ENCODE measurements at regions not wholly inside any gene's neighbourhood (a gene's known extent, or its start where the extent isn't known, plus 50 kb on each side); places are given as distances from the start of the nearest gene placed in this dataset.

DNA sequence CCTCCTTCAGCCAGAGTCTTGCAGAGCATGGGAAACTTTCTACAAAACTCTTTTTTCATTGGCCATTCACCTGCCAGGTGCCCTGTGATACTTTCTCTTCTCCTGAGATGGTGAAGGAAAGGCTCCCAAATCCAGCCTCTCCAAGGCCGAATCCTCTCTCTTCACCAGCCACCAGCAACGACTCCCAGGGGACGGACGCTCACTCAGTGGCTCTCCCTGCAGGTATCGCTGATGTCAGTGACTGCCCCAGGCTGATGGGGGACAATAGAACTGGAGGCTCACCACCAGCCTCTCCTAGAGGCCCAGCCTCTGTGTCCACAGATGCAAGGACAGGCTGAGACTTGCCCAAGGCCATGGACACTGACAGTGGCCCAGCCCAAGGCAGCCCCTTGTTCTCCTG, 204.1 kb downstream of the BCL11B start:
- no peaks in the 10 kb centered on the region for H4K20me1 ChIP-seq (replicated peaks; ENCODE audit: control insufficient read depth, extremely low read depth, insufficient read depth, low read length)
- H3K27me3 ChIP-seq (ENCODE audit: control insufficient read depth in 2 of 2, insufficient read depth in 2 of 2, low read length in 2 of 2), result no peaks in the 10 kb centered on the region
- no peak for TF ChIP-seq POLR2AphosphoS5 (IDR thresholded peaks at IDR 0.05; ENCODE audit: insufficient read depth, low read depth, low read length)
- no peak for TF ChIP-seq FOS (IDR thresholded peaks at IDR 0.05; ENCODE audit: borderline replicate concordance, insufficient read depth, low read length)
- no peak for TF ChIP-seq JUN (IDR thresholded peaks at IDR 0.05; ENCODE audit: borderline replicate concordance, insufficient read depth, insufficient read length, low read depth)
- TF ChIP-seq GATA2 (IDR thresholded peaks at IDR 0.05; ENCODE audit: insufficient read depth, insufficient read length, low read depth, low read length), result no peak
- H3K9ac ChIP-seq (replicated peaks; ENCODE audit: extremely low read depth, insufficient read depth, low read length), result no peak overlapping the region
- H3K27ac ChIP-seq (ENCODE audit: insufficient read depth, low read depth, low read length), result no peak overlapping the region
- DNase-seq (ENCODE audit: low read depth, low spot score), result no peak
- H3K4me2 ChIP-seq (ENCODE audit: insufficient read depth, low read length), result no peak overlapping the region
- POLR2A ChIA-PET, result no interaction called here
- H3K36me3 ChIP-seq (ENCODE audit: control insufficient read depth in 2 of 2, extremely low read depth in 1 of 2, insufficient read depth in 2 of 2, low read length in 2 of 2), result no peaks in the 10 kb centered on the region
- intact Hi-C loops (cut with micrococcal nuclease) (no loop called here), dilution Hi-C loops (cut with MboI; ENCODE audit: extremely low pct_ligation_motif_present, low sequenced_read_pairs) (no loop called here)
- H3K4me3 ChIP-seq (replicated peaks in 1 of 3; ENCODE audit: insufficient read depth in 1 of 3, low read depth in 1 of 3, low read length in 3 of 3), result no peak overlapping the region
- CTCF ChIA-PET, result no interaction called here
- no TSS peak for BruUV-seq (replicated peaks)
- no peaks in the 10 kb centered on the region for H3K4me1 ChIP-seq (ENCODE audit: control insufficient read depth, extremely low read depth, insufficient read depth, low read length)
- H2AFZ ChIP-seq (ENCODE audit: low read depth, low read length), result no peak overlapping the region
- no peak for FAIRE-seq
- H3K9me1 ChIP-seq (replicated peaks; ENCODE audit: control insufficient read depth, extremely low read depth, insufficient read depth, low read length), result no peaks in the 10 kb centered on the region
- peaks cover 7% of the 10 kb centered on the region for H3K9me3 ChIP-seq (replicated peaks; ENCODE audit: control insufficient read depth, insufficient read depth, low read length)
- H3K79me2 ChIP-seq (ENCODE audit: control insufficient read depth, insufficient read depth, low read length), result no peaks in the 10 kb centered on the region

DNA sequence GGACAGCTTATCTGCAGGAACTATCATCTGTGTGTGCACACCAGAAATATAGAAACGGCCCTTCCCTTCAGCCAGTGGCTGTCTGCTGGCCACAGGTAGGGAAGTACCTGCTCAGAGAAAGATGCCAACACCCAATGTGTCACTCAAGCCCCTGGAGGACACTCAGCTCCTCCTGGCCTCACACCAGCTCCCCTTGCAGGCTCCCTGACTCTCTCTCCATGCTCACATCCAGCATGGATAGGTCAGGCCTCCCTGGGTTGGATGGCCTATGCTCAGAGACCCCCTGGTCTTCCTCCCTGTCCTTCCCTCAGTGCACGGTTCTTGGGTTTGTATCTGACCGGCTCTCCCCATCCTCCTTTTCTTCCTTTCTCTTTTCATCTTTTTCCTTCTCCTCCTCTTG, 202.1 kb downstream of the BCL11B start:
- Histone ChIP-seq H4K20me1 (replicated peaks; ENCODE audit: control insufficient read depth, extremely low read depth, insufficient read depth, low read length) (no peaks in the 10 kb centered on the region), H3K79me2 (ENCODE audit: control insufficient read depth, insufficient read depth, low read length) (no peaks in the 10 kb centered on the region), H3K4me1 (ENCODE audit: control insufficient read depth, extremely low read depth, insufficient read depth, low read length) (no peaks in the 10 kb centered on the region), H3K4me2 (ENCODE audit: insufficient read depth, low read length) (no peak overlapping the region), H3K27me3 (ENCODE audit: control insufficient read depth in 2 of 2, insufficient read depth in 2 of 2, low read length in 2 of 2) (no peaks in the 10 kb centered on the region), H3K9me3 (replicated peaks; ENCODE audit: control insufficient read depth, insufficient read depth, low read length) (peaks cover 9% of the 10 kb centered on the region), H2AFZ (ENCODE audit: low read depth, low read length) (no peak overlapping the region), H3K4me3 (replicated peaks in 1 of 3; ENCODE audit: insufficient read depth in 1 of 3, low read depth in 1 of 3, low read length in 3 of 3) (no peak overlapping the region), H3K27ac (ENCODE audit: insufficient read depth, low read depth, low read length) (no peak overlapping the region), H3K9ac (replicated peaks; ENCODE audit: extremely low read depth, insufficient read depth, low read length) (no peak overlapping the region), H3K9me1 (replicated peaks; ENCODE audit: control insufficient read depth, extremely low read depth, insufficient read depth, low read length) (no peaks in the 10 kb centered on the region), H3K36me3 (ENCODE audit: control insufficient read depth in 2 of 2, extremely low read depth in 1 of 2, insufficient read depth in 2 of 2, low read length in 2 of 2) (no peaks in the 10 kb centered on the region)
- POLR2A ChIA-PET, result no interaction called here
- dilution Hi-C loops (cut with MboI; ENCODE audit: extremely low pct_ligation_motif_present, low sequenced_read_pairs) (no loop called here), intact Hi-C loops (cut with micrococcal nuclease) (no loop called here)
- TF ChIP-seq FOS (IDR thresholded peaks at IDR 0.05; ENCODE audit: borderline replicate concordance, insufficient read depth, low read length), result no peak
- no peak for TF ChIP-seq POLR2AphosphoS5 (IDR thresholded peaks at IDR 0.05; ENCODE audit: insufficient read depth, low read depth, low read length)
- TF ChIP-seq POLR2A (IDR thresholded peaks at IDR 0.05; ENCODE audit: low read depth, low read length), result no peak
- no peak for TF ChIP-seq GATA2 (IDR thresholded peaks at IDR 0.05; ENCODE audit: insufficient read depth, insufficient read length, low read depth, low read length)
- no peak for TF ChIP-seq MYC (IDR thresholded peaks at IDR 0.05; ENCODE audit: low read depth, low read length)
- TF ChIP-seq, protein P1, sequence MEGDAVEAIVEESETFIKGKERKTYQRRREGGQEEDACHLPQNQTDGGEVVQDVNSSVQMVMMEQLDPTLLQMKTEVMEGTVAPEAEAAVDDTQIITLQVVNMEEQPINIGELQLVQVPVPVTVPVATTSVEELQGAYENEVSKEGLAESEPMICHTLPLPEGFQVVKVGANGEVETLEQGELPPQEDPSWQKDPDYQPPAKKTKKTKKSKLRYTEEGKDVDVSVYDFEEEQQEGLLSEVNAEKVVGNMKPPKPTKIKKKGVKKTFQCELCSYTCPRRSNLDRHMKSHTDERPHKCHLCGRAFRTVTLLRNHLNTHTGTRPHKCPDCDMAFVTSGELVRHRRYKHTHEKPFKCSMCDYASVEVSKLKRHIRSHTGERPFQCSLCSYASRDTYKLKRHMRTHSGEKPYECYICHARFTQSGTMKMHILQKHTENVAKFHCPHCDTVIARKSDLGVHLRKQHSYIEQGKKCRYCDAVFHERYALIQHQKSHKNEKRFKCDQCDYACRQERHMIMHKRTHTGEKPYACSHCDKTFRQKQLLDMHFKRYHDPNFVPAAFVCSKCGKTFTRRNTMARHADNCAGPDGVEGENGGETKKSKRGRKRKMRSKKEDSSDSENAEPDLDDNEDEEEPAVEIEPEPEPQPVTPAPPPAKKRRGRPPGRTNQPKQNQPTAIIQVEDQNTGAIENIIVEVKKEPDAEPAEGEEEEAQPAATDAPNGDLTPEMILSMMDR (IDR thresholded peaks at IDR 0.05; ENCODE audit: extremely low read depth in 1 of 2, insufficient read depth in 1 of 2, low read depth in 1 of 2, low read length in 2 of 2), result no peak
- no peak for TF ChIP-seq JUN (IDR thresholded peaks at IDR 0.05; ENCODE audit: borderline replicate concordance, insufficient read depth, insufficient read length, low read depth)
- TF ChIP-seq EZH2 (IDR thresholded peaks at IDR 0.05; ENCODE audit: borderline replicate concordance, low read depth, low read length, severe bottlenecking), result no peak
- TF ChIP-seq, protein P2, sequence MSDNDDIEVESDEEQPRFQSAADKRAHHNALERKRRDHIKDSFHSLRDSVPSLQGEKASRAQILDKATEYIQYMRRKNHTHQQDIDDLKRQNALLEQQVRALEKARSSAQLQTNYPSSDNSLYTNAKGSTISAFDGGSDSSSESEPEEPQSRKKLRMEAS (IDR thresholded peaks at IDR 0.05; ENCODE audit: insufficient read depth, insufficient read length), result no peak
- CTCF ChIA-PET, result no interaction called here
- FAIRE-seq (no peak), DNase-seq (ENCODE audit: low read depth, low spot score) (no peak)
- BruUV-seq (replicated peaks), result no TSS peak
